Bronchial epithelial cell (primary cell): ENCODE measurements at regions not wholly inside any gene's neighbourhood (a gene's known extent, or its start where the extent isn't known, plus 50 kb on each side); places are given as distances from the start of the nearest gene placed in this dataset.

Experiments
- DNase-seq: peaks from one replicate; pipeline ENCODE4 v3.0.0-alpha.2; 2010; ENCODE audit warnings: low read depth
- FAIRE-seq: peaks from 2 replicates; lab custom pipeline; 2011; peaks lifted over from hg19 to GRCh38; lab: Jason Lieb, UNC
- H3K27me3 ChIP-seq: 2 replicates; pipeline ENCODE4 v1.5.1; 2011; ENCODE audit warnings: low read length; ENCODE audit not compliant: control insufficient read depth, insufficient read depth
- H3K36me3 ChIP-seq: 2 replicates; pipeline ENCODE4 v1.5.1; 2011; ENCODE audit warnings: low read length; ENCODE audit not compliant: control insufficient read depth, insufficient read depth
- H3K4me3 ChIP-seq: 2 replicates; pipeline ENCODE4 v1.5.1; 2011; ENCODE audit warnings: mild to moderate bottlenecking, low read depth, low read length, control low read depth
- TF ChIP-seq, protein P1 (sequence below): IDR thresholded peaks from 2 replicates; pipeline ENCODE4 v1.5.1; 2011; ENCODE audit warnings: mild to moderate bottlenecking, moderate library complexity, low read length, control low read depth, inconsistent platforms; ENCODE audit not compliant: insufficient read depth, severe bottlenecking

DNA sequence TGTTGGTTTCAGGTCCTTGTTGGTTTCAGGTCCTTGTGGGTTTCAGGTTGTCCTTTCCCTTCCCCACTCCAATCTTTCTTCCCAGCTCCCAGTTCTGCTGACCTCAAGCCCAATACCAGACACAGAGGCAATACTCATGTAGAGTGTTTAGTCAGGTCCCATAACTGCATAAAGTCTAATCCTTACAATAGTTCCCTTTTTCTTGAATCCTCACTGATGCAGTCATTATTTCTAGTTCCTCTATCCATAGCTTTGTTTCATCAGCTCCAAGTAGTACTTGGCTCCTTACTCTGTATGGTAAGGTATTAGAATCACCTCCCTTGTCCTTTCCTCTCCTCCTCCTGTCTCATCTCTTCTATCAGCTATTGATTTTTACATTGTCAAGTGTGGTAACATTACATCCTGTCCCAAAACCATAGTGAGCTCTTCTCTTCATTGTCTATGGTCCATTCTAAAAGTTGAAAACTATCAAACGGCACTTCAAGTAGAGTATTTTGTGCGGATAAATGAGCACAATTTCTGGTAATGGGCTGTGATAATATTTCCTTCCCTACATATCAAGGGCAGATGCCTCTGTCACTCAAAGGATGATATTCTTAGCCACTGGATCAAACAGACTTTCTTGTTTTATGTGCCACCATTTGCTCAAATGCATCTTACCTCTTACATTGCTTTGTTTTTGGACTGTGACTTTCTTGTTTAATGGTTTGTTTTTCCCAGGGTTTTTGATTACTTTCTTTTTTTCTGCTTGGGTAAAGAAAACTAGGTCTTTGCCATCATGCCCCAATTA is 57.2 kb upstream of the JDP2 start:
- H3K27me3 ChIP-seq, result peaks cover 12% of the 10 kb centered on the region
- TF ChIP-seq, protein P1, sequence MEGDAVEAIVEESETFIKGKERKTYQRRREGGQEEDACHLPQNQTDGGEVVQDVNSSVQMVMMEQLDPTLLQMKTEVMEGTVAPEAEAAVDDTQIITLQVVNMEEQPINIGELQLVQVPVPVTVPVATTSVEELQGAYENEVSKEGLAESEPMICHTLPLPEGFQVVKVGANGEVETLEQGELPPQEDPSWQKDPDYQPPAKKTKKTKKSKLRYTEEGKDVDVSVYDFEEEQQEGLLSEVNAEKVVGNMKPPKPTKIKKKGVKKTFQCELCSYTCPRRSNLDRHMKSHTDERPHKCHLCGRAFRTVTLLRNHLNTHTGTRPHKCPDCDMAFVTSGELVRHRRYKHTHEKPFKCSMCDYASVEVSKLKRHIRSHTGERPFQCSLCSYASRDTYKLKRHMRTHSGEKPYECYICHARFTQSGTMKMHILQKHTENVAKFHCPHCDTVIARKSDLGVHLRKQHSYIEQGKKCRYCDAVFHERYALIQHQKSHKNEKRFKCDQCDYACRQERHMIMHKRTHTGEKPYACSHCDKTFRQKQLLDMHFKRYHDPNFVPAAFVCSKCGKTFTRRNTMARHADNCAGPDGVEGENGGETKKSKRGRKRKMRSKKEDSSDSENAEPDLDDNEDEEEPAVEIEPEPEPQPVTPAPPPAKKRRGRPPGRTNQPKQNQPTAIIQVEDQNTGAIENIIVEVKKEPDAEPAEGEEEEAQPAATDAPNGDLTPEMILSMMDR, result no peak

DNA sequence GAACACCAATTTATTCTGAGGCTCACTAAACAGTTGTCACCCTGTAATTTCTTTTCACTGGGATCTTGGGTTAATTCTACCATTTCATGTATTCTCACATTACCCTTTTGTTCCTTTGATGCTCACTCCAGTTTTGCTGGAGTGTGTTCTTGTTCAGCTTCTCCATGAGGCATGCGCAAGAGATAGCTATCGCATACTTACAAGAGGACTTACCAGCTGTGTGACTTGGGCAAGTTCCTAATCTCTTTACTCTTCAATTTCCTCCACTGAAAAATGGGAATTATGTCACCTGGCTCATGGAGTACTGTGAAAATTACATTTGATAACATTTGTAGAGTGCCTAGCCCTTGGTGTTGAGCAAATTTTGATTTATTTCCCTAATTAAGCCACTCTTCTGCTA is 56.5 kb upstream of the JDP2 start:
- H3K4me3 ChIP-seq, result no peak overlapping the region
- FAIRE-seq, result no peak
- peaks cover 14% of the 10 kb centered on the region for H3K27me3 ChIP-seq
- TF ChIP-seq, protein P1, result no peak
- DNase-seq, result no peak
- no peaks in the 10 kb centered on the region for H3K36me3 ChIP-seq

More for the DNA sequence above, 57.2 kb upstream of the JDP2 start:
- no peaks in the 10 kb centered on the region for H3K36me3 ChIP-seq
- FAIRE-seq (no peak), DNase-seq (no peak)
- no peak overlapping the region for H3K4me3 ChIP-seq

DNA sequence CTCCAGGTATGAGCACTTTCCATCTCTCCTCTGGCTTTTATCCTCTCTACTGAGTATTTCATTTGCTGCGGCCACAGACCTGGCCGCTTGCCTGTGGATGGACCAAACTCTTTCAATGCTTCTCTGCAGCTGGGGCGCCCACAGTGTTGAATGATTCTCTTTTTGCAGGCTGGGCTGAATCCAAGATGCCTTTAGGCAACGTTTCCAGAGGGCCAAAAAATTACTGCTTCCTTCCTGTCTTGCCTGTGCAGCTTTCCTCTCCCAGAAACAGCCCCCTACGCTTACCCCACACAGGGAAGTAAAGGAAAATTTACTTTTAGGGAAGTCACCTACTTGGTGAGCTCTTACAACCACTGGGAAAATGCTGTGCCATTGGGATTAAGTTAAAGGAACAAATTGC is 55.6 kb upstream of the JDP2 start:
- FAIRE-seq, result no peak
- no peak for DNase-seq
- peaks cover 14% of the 10 kb centered on the region for H3K27me3 ChIP-seq
- TF ChIP-seq, protein P1, result no peak
- no peak overlapping the region for H3K4me3 ChIP-seq
- H3K36me3 ChIP-seq, result no peaks in the 10 kb centered on the region

DNA sequence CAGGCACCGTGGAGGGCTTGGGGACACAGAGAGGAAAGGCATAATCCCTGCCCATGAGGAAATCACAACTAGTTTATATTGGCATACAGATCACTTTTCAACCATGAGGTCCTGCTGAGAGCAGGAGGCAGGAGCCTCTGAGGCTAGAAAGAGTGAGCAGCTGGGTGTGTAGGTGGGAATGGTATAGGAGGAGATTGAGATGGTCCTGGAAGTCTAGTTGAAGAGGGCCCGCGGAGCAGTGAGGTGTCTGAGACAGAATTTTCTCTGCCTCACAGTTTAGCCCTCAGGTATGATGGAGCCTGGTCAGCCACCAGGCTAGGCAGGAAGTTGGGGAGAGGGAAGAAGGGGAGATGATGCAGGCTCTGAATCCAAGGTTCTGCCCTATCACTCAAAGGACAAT is 54.7 kb upstream of the JDP2 start:
- Histone ChIP-seq H3K4me3 (no peak overlapping the region), H3K36me3 (no peaks in the 10 kb centered on the region), H3K27me3 (peaks cover 14% of the 10 kb centered on the region)
- TF ChIP-seq, protein P1, result no peak
- FAIRE-seq (no peak), DNase-seq (no peak)

DNA sequence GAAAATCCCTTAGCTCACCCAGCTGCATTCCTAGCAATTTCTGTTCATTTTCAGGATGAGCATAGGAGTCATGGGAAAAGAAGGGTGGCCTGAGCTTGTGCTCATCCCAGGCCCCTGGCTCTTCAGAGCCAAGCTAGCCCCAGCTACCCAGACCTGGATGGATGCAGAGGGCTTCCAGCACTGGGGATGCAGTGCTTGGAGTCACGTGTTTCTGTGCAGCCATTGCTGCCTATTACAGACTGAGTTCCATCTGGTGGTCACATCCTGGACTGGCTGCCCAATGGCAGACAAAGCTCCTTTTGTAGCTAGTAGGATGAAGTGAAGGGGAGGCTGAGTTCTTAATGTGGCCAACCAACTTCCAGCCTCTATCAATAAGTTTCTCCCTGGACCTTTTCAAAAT is 54.2 kb upstream of the JDP2 start:
- H3K4me3 ChIP-seq, result no peak overlapping the region
- FAIRE-seq (no peak), DNase-seq (no peak)
- peaks cover 14% of the 10 kb centered on the region for H3K27me3 ChIP-seq
- TF ChIP-seq, protein P1, result no peak
- no peaks in the 10 kb centered on the region for H3K36me3 ChIP-seq

DNA sequence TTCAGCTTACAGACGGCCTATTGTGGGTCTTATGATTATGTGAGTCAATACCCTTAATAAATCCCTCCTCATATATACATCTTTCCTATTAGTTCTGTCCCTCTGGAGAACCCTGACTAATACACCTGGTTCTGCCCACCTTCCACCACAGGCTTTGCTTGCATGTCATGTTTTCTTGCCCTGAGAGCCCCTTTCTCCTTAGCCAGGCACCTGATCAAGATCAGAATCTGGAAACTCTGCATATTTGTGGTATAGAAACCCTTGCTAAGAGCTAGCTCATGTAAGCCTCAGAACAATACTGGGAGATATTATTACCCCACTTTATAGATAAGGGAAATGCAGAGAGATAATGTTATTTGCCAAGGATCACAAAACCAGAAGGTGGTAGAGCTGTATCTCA is 52.9 kb upstream of the JDP2 start:
- DNase-seq (no peak), FAIRE-seq (no peak)
- H3K27me3 ChIP-seq, result peaks cover 14% of the 10 kb centered on the region
- TF ChIP-seq, protein P1, result no peak
- no peaks in the 10 kb centered on the region for H3K36me3 ChIP-seq
- H3K4me3 ChIP-seq, result no peak overlapping the region
